NCI-H187 treated with DMSO at 0.1 percent for 48 hours (cell line): ENCODE measurements at regions not wholly inside any gene's neighbourhood (a gene's known extent, or its start where the extent isn't known, plus 50 kb on each side); places are given as distances from the start of the nearest gene placed in this dataset.

ENCODE experiments used
- DNase-seq: peaks from one replicate; lab custom pipeline; 2025; lab: John Stamatoyannopoulos, UW

DNA sequence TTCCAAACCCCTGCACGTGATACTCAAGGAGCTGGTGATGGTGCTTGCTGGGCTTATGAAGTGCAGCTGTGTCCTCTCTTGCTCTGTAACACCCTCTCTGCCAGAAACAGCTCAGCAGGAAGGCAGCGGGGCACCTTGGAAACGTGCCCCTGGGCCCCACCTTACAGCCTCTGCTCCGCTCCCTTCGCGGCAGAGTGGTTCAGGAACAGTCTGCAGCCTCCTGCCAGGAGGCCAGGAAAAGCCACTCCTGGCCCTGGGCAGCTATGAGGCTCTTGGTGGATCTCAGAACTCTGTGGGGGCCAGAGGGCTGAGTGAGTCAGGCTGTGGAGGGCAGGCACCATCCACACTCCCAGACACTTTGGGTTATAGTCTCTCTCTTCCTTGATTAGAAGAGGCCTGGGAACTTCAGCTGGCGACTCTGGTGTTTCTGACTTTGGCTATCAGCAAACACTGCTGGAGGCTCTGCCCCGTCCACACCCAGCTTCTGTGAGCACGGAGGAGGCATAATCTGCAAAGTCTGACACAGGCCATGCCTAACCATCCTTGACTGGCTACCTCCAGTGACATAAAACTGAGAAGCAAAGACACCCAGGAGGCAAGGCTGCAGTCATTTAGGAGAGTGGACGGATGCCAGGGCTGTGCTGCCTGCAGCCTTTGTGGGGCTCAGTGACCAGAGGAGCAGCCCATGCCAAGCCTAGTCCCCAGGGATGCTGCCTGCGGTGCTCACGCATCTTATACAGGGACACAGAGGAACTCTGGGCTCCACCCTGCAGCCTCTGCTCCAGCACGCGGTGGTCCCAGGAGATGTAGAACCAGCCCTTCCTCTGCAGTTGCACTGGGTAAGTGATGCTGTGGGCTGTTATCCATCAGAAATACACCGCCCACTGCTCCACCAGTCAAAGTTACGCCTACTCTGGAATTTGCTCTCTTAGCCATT is 65.3 kb downstream of the METRNL start:
- no peak for DNase-seq

DNA sequence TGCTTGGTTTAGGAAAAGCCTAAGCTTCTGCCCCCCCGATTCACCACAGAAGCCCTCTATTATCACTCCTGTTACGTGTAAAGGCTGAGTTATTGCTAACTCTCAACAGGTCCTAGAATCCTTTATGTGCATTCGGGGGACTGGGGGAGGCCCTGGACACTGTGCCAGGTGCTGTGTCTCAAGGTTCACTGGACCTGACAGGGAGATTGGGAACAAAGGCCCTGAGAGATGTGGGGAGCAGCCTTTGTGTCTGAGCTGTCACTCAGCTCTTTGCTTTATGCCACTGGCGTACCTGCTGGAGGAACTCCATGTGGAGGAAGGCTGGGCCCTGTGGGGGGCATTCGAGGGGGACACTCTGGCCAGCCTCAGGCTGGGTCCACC is 65.9 kb downstream of the METRNL start:
- no peak for DNase-seq

DNA sequence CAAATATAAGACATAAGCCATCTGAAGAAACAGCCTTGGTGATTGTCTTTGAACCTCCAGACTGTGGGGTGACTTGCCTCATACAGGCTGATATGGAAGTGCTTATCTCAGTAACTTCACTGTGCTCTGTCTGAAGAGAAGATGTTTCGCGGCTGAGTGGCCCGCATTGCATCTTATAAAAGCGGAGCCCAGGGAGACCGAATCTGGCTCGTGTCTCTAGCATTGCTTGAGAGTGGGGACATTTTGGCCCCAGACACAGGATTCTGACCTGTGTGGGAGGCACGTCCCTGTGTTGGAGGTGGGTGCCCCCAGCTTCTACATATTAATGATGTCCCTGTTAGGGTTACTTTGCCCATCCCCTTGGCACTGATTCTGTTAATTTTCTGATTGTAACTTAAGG is 66.4 kb downstream of the METRNL start:
- no peak for DNase-seq

DNA sequence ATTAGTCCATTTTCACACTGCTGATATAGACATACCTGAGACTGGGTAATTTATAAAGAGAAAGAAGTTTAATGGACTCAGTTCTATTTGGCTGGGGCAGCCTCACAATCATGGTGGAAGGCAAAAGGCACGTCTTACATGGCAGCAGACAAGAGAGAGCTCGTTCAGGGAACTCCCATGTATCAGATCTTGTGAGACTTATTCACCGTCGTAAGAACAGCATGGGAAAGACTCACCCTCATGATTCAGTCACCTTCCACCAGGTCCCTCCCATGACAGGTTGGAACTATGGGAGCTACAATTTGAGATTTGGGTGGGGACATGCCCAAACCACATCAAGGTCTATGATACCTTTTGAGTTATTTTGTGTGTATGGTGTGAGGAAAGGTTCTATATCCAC is 66.9 kb downstream of the METRNL start:
- no peak for DNase-seq

DNA sequence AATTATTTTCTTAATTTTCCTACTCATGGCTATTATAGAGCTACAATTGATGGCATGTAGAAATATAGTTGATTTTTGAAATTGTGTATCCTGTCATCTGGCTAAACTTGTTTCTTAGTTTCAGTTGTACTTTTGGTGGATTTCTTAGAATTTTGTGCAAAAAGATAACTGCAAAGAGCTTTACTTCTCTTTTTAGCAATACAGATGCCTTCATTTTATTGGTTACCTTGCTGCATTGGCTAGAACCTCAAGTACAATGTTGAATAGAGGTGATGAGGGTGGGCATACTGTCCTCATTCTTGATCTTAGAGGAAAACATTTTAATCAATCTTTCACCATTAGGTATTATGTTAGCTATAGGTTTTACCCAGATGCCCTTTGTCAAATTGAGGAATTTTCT is 67.9 kb downstream of the METRNL start:
- no peak for DNase-seq

DNA sequence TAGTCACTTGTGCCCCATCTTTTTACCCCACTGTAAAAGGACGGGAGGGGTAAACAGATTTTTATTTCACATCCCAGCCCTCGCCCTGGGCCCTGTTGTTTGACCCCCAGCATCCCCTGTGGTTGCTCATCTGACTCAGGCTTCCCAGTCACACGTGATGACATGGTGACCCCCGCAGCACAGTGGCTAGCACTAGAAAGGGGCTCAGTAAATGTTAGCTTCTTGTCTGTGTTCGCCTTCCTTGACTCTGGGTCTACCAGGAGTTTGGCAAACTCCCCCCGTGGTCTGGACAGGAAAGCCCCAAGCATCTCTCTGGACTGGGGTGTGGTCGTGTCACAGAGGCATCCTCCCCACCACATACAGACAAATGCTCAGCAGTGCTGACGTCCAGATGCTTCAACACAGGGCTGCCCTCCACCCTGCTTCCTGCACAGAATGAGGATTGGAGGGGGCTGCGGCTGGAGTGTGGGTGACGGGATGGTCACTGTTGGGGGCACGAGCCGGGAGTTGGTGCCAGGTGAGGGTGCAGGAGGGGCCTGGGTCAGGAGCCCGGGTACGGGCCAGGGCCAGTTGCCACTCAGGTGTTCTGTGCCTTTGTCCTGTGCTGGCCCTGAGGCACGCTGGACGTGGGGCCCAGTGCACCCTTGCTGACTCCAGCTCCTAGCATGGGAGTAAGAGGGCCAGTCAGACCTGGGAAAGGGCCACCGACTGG is 69.1 kb downstream of the METRNL start:
- DNase-seq, result no peak

DNA sequence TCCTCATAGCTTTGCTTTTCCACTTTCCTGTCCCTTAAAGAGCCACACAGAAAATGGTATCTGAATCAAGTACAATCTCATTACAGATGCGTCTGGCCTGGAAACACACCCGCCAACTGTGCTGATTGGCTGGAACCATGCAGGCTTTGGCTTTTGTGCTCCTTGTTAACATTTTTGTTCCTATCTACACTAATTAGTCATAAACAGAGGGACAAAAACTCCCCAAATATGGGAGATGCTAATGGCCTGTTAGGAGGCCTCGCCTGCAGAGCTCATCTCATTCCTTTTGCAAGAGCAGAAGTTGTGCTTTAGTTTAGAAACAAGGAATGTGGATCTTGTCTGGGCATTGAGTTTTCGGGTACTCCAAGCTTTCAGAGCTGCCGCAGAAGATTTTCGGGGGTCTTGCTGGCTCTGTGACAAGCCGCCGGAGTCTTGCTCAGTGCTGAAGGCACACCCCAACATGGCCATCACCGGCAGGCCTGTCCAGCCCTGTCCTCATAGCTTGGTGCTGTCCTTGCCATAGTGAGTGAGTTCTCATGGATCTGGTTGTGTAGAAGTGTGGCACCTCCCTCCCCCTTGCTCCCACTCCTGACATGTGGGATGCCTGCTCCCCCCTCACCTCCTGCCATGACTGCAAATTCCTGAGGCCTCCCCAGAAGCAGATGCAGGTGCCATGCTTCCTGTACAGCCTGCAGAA is 69.8 kb downstream of the METRNL start:
- no peak for DNase-seq

DNA sequence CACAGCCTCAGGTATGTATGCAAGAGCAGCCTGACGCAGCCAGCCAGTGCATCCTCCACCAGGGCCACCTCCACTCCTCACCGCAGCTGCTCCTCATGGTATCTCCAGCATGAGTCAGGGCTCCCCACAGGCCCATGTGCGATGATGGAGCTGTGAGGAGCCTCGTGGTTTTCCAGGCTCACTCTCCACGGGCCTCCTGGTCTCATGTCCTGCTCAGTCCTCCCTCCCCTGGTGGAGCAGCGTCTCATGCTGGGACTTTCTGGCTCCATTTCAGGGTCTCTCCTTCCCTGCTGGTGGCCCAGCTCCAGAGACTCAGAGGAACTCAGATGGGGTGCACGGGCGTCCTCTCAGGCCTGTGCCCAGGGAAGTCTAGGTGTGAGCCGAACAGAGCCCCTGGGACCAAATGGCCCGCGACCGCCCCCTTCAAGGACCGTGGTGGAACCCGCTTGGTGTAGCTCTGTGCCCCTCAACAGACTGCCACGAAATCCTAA is 70.4 kb downstream of the METRNL start:
- DNase-seq, result no peak

DNA sequence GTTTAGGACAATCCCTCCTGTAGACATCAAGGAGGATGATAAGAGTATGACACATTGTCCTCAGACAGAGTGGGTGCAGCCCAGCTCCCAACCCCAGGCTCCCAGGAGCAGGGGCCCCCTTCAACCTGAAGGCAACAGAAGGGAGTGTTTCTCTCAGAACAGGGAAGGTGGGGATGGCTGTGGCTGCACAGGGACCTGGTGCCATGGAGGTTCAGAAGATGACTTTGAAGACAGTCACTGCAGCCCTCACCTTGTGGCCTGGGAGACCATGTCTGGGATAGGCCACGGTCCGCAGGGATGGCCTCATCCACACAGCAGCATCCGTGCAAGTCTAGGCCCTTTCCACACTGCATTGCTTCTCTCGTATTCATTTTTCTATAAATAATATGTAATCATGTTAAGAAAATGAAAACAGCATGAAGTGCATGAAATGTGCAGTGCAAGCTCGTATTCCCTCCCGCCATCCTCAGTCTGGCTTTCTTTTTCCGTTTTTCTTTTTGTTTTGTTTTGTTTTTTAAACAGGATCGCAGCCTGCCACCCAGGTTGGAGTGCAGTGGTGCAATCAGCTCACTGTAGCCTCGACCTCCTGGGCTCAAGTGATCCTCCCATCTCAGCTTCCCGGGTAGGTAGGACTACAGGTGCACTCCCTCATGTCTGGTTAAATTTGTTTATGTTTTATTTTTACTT is 71.1 kb downstream of the METRNL start:
- no peak for DNase-seq

DNA sequence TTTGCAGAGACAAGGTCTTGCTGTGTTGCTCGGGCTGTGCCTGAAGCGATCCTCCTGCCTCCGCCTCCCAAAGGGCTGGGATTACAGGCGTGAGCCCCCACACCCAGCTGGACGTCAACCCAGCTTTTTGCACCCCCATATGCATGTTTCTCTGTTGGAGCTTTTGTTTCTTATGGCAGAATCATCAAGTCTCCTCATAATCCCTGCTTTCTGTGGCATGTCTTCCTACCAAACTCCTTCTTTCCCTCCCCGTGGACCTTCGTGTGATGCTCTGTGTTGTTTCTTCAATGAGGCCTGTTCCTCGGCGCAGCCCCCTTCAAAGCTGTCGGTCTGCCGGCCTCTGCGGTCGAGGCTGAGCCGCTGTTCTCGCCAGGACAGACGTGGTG is 71.6 kb downstream of the METRNL start:
- no peak for DNase-seq

DNA sequence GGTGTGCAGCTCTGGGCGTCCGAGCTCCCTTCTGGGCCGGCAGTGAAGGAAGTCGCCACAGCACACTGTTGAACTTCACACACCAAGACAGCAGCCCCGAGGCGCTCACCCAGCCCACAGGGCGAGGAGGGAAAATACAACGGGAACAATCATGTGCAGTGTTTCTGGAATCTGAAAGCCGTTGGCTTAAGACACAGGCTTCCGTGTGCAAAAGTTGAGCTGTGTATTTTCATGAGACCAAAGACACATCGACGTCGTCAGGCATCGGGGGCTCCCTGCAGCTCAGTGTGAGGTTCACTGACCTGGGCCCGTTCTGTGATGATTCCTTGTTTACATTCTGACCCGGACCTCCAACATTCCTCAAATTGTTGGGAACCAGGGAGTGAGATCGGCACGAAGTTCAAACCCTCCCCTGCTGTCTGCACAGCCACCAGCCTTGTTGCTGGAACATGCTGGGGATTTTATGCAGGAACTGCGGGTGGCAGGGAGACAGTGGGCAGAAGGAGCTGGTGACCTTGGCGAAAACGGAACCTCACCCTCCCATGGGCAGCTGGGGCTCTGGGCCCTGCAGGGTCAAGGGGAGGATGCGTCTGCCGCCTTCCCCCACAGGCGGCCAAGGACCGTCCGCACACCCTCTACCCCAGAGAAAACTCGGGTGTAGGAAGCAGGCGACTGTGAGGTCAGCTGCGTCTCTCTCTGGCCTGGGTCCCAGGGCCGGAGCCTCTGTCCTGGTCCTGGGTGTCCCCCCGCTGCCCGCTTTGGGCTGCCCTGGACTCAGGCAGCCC is 72.2 kb downstream of the METRNL start:
- no peak for DNase-seq

DNA sequence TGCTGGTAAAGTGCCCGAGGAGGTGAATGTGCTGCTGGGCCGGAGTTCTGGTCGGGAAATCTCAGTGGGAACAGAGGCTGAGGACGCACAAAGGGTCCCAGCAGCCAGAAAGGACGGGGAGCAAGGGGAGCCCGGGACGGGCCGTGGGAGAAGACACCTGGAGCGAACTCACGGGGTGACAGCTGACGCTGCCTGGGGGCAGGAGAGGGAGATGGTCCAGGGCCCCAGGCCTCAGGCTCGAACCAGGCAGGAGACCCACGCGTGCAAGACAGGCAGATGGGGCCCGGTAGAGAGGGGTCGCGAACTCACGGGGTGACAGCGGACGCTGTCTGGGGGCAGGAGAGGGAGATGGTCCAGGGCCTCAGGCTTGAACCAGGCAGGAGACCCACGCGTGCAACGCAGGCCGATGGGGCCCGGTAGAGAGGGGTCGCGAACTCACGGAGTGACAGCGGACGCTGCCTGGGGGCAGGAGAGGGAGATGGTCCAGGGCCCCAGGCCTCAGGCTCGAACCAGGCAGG is 72.9 kb downstream of the METRNL start:
- DNase-seq, result no peak

DNA sequence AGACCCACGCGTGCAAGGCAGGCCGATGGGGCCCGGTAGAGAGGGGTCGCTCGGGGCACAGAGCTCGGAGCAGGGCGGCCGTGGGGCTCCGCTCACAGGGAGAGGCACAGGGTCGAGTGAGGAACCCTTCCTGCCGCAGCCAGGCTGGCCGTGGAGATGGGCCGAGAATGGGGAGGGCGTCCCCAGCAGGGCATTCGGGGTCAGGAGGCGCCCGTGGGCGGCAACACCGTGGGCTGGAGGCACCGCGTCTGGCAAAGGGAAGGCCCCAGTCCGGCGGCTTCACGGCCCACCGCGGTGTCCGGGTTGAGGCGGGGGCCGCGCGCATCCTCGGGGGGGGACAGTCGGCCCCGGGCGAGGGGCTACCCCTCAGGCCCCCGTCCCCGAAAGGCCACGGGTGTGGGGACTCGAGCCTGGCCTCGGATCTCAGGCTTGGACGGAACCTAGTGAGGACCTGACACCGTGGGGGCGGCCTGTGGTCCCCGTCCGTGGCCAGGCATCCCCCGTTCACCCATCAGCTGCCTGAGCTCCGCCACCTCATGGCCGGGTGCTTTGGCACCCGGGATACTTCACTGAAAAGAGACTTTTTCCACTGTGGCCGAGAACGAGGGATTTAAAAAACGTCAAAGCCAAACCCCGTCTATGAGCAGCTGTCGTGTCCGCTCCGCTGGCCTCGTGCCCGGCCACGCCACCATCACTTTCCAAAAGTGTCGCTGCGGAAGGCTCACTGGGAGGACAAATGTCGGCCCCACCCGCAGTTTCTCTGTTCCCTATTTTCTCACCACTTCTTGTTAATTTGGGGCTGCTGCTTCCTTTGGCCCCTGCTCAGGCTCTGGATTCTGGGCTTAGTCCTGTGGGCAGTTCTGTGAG is 73.6 kb downstream of the METRNL start:
- DNase-seq, result no peak

DNA sequence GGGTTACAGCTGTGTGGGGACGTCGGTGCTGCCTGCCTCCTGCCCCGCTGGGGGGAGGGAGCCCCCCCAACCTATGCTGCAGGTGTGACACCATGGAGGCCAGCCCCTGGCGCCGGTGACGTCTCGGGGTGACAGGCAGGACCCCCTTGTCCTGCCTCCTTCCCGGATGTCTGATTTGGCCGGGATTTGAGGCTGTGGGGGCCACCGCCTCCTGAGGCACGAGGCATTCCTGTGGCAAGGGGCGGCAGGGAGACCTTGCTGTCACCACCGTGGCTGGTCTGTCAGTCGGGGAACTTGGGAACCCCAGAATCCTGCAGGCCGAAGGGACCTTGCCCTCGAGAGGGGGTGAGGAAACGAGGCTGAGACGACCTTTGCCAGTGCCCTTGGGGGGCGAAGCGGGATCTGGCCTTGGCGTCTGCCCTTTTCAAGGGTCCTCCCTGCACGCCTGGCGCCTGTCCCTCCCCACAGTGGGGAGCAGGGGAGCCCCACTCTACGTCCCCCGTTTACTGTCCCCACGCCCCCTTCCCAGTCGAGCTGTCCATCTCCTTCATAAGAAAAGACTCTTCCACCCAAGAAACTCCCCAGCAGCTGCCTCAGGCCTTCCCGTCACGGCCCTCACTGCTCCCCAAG is 74.4 kb downstream of the METRNL start:
- DNase-seq, result no peak

DNA sequence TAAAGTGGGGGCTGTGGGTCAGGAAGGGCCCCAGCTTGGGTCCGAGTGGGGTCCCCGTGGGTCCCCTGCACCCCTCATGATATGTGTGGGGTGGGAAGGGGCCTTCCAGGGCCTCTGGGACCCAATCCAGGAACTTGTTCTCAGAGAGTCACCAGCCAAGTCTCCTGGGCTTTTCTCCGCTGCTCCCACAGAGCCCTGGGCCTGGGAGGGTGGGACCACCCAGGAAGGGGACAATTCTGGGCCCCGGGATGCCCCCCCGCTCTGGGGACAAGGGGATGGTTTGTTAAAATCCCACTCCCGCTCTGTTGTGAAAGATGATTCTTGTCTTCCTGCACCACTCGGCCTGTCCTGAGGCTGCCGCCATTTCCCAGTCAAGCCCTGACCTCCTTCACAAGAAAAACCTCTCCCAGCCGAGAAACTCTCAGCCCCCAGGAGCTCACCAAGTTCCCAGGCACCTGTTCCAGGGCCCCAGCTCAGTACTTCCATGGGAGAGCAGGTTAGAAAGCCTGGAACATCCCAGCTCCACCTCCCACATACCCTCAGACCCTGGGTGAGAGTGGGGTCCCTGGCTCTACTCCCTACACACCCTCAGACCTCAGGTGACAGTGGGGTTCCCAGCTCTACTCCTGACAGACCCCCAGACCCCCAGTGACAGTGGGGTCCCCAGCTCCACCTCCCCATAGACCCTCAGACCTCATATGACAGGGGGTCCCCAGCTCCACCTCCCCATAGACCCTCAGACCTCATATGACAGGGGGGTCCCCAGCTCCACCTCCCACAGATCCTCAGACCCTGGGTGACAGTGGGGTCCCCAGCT is 75.1 kb downstream of the METRNL start:
- DNase-seq, result no peak

DNA sequence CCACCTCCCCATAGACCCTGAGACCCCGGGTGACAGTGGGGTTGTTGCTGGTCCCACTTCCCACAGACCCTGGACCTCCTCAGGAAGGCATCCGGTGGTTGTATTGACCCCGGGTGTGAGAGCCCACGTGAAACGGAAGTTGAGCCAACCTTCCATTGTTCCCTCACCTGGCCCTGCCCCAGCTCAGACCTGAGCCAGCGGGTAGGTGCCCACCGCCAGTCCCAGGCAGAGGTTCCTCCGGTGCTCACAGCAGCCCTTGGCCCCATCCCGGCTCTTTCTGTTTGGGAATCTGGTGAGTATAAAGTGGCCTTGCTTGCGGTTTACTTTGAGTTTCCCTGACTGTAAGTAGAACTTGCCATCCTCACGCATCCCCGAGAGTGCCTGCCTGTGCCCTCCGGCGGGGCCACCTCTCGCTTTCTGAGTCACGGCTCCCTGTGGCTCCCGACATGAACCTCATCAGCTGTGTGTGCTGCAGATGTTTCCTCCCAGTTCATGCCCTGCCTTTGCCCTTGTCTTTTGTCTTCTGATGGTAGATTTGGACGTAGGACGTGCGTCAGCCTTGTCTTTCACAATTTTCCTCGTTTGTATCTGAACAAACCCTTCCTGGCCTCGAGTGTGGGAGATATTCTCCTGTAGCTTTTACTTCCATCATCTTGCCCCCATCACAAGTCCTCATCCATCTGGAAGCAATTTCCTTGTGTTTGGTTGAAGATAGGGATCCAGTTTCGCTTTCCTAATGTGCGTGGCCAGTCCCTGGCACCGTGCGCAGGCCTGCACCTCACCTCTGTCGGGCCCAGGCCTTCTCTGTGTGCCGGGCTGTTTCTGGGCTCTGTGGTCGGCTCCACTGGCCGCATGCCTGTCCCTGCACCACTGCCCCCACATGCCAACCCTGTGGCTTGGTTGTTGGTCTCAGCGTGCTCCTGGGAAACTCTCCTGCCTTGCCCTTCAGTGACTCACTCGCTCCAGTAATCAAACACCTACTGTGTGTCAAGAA is 76.0 kb downstream of the METRNL start:
- DNase-seq, result no peak

DNA sequence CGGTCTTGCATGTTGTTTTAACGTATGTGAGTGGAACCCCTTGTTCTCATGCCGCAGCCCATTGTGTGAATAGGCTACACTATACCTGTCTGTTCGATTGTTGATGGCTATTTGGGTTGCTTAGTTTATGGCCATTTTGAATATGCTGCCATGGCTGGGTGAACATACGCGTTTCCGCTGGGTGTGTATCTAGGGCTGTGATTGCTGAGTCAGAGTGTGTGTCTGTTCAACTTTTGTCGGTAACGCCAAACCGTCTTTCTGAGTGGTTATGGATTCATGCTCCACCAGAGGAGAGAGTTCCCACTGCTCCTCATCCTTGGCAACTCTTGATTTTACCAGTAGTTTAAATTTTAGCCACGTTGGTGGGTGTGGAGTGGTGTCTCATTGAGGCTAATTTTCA is 77.0 kb downstream of the METRNL start:
- no peak for DNase-seq
